Caco-2 (cell line): ENCODE measurements at regions not wholly inside any gene's neighbourhood (a gene's known extent, or its start where the extent isn't known, plus 50 kb on each side); places are given as distances from the start of the nearest gene placed in this dataset.

Experiments
- BruUV-seq: library from RNA; stranded (reverse); fragments of 400-500 nt; replicated peaks from 2 replicates; lab custom pipeline; 2021; lab: Mats Ljungman, UMichigan
- CTCF ChIA-PET: fragments of 300-600 bp; sonication (Branson Sonifier 250); formaldehyde crosslinking; loops from one replicate; lab custom pipeline; 2022; ENCODE audit warnings: antibody characterized with exemption; lab: Charles Lee
- POLR2A ChIA-PET: fragments of 300-600 bp; sonication (Branson Sonifier 250); formaldehyde crosslinking; loops from one replicate; lab custom pipeline; 2022; ENCODE audit warnings: antibody characterized with exemption; lab: Charles Lee
- DNase-seq, 2 experiments: peaks; one replicate each; pipeline versions ENCODE4 v3.0.0 to v3.0.0-alpha.2; 2020 to 2022
- H3K27me3 ChIP-seq: replicated peaks from 2 replicates; pipeline ENCODE4 v1.6.0; 2011; ENCODE audit warnings: low read length; ENCODE audit not compliant: control insufficient read depth, insufficient read depth
- H3K36me3 ChIP-seq: 2 replicates; pipeline ENCODE4 v1.5.1; 2011; ENCODE audit warnings: low read length; ENCODE audit not compliant: control insufficient read depth, insufficient read depth
- H3K4me1 ChIP-seq: fragments of 250-450 bp; sonication (Bioruptor Pico); 2 replicates; pipeline ENCODE4 v1.5.1; 2020; ENCODE audit warnings: mild to moderate bottlenecking
- H3K4me3 ChIP-seq: 2 replicates; pipeline ENCODE4 v1.5.1; 2011; ENCODE audit warnings: low read depth, mild to moderate bottlenecking, control low read depth, low read length
- H3K9me3 ChIP-seq: fragments of 250-450 bp; sonication (Bioruptor Pico); 2 replicates; pipeline ENCODE4 v1.5.1; 2020; ENCODE audit warnings: mild to moderate bottlenecking, moderate library complexity
- H3K27ac Mint-ChIP-seq: one replicate; pipeline ENCODE4 v1.8.0; 2022; ENCODE audit warnings: mixed read lengths; ENCODE audit not compliant: unreplicated experiment
- H3K27me3 Mint-ChIP-seq: one replicate; pipeline ENCODE4 v1.8.0; 2022; ENCODE audit warnings: mixed read lengths; ENCODE audit not compliant: insufficient read depth, unreplicated experiment
- H3K36me3 Mint-ChIP-seq: one replicate; pipeline ENCODE4 v1.8.0; 2022; ENCODE audit warnings: mild to moderate bottlenecking, mixed read lengths; ENCODE audit not compliant: insufficient read depth, unreplicated experiment
- H3K4me1 Mint-ChIP-seq: one replicate; pipeline ENCODE4 v1.8.0; 2022; ENCODE audit warnings: low read depth, mixed read lengths; ENCODE audit not compliant: unreplicated experiment
- H3K4me3 Mint-ChIP-seq: one replicate; pipeline ENCODE4 v1.8.0; 2022; ENCODE audit warnings: mild to moderate bottlenecking, moderate library complexity, mixed read lengths; ENCODE audit not compliant: unreplicated experiment
- H3K9me3 Mint-ChIP-seq: one replicate; pipeline ENCODE4 v1.8.0; 2022; ENCODE audit warnings: mixed read lengths; ENCODE audit not compliant: unreplicated experiment
- CTCF ChIP-seq, 2 experiments: fragments of 200-600 bp in 1 of 2; IDR thresholded peaks; 1 replicate in 1 of 2; 2 replicates in 1 of 2; pipeline versions ENCODE4 v1.5.1 to v1.8.0; 2011 to 2022; ENCODE audit warnings: antibody characterized with exemption in 1 of 2, control low read depth in 1 of 2, inconsistent platforms in 1 of 2, low read depth in 1 of 2, low read length in 1 of 2, mild to moderate bottlenecking in 1 of 2, moderate library complexity in 1 of 2; ENCODE audit not compliant: insufficient read depth in 1 of 2, severe bottlenecking in 1 of 2, unreplicated experiment in 1 of 2
- intact Hi-C: fragments of 100-400 bp; cut with micrococcal nuclease; formaldehyde crosslinking; loops from one replicate; pipeline ENCODE4 v1.10.0; 2022; ENCODE audit not compliant: unreplicated experiment

DNA sequence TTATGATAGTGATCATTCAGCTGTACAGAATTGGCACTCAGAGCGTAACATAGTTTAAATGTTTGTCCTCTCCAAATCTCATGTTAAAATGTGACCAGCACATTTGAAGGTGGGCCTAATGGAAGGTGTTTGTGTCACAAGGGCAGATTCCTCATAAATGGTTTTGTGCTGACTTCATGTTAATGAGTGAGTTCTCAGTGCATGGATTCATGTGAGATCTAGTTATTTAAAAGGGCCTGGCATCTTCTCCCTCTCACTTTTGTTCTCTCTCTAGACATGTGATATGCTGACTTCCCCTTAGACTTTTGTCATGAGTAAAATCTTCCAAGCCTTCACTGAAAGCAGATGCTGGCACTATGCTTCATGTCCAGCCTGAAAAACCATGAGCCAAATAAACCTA lies 452.4 kb upstream of the PTCHD4 start:
- H3K4me3 Mint-ChIP-seq: no peak overlapping the region
- Histone ChIP-seq H3K4me1 (no peaks in the 10 kb centered on the region), H3K36me3 (no peaks in the 10 kb centered on the region), H3K27me3 (no peaks in the 10 kb centered on the region), H3K9me3 (no peaks in the 10 kb centered on the region), H3K4me3 (no peak overlapping the region)
- CTCF ChIA-PET: no interaction called here
- no peak for TF ChIP-seq CTCF (IDR thresholded peaks at IDR 0.05; ENCODE audit: insufficient read depth in 1 of 2, low read depth in 1 of 2, low read length in 1 of 2, severe bottlenecking in 1 of 2, unreplicated experiment in 1 of 2)
- H3K4me1 Mint-ChIP-seq: no peaks in the 10 kb centered on the region
- intact Hi-C loops: no loop called here
- H3K27ac Mint-ChIP-seq: no peak overlapping the region
- DNase-seq: no peak
- no peaks in the 10 kb centered on the region for H3K9me3 Mint-ChIP-seq
- no TSS peak for BruUV-seq
- POLR2A ChIA-PET: no interaction called here
- H3K27me3 Mint-ChIP-seq: no peaks in the 10 kb centered on the region
- H3K36me3 Mint-ChIP-seq: no peaks in the 10 kb centered on the region

GRCh38 chr6:48560408-48560807 lies 449.4 kb upstream of the PTCHD4 start:
- H3K27me3 ChIP-seq: no peaks in the 10 kb centered on the region
- no peak for DNase-seq
- Mint-ChIP-seq H3K4me1 (no peaks in the 10 kb centered on the region), H3K9me3 (no peaks in the 10 kb centered on the region), H3K27ac (no peak overlapping the region), H3K27me3 (no peaks in the 10 kb centered on the region), H3K36me3 (no peaks in the 10 kb centered on the region), H3K4me3 (no peak overlapping the region)
- ChIA-PET CTCF (no interaction called here), POLR2A (no interaction called here)
- intact Hi-C loops: no loop called here
- H3K36me3 ChIP-seq: no peaks in the 10 kb centered on the region
- no peaks in the 10 kb centered on the region for H3K9me3 ChIP-seq
- no peak overlapping the region for H3K4me3 ChIP-seq
- no peaks in the 10 kb centered on the region for H3K4me1 ChIP-seq
- no TSS peak for BruUV-seq
- no peak for TF ChIP-seq CTCF (IDR thresholded peaks at IDR 0.05; ENCODE audit: insufficient read depth in 1 of 2, low read depth in 1 of 2, low read length in 1 of 2, severe bottlenecking in 1 of 2, unreplicated experiment in 1 of 2)

- Histone ChIP-seq H3K27me3 (no peaks in the 10 kb centered on the region), H3K4me3 (no peak overlapping the region), H3K4me1 (no peaks in the 10 kb centered on the region), H3K36me3 (no peaks in the 10 kb centered on the region), H3K9me3 (no peaks in the 10 kb centered on the region)
- H3K4me3 Mint-ChIP-seq: no peak overlapping the region
- H3K36me3 Mint-ChIP-seq: no peaks in the 10 kb centered on the region
- H3K9me3 Mint-ChIP-seq: no peaks in the 10 kb centered on the region
- no peaks in the 10 kb centered on the region for H3K27me3 Mint-ChIP-seq
- CTCF ChIA-PET: no interaction called here
- DNase-seq: no peak
- no peak overlapping the region for H3K27ac Mint-ChIP-seq
- H3K4me1 Mint-ChIP-seq: no peaks in the 10 kb centered on the region
- BruUV-seq: no TSS peak
- intact Hi-C loops: no loop called here
- TF ChIP-seq CTCF (IDR thresholded peaks at IDR 0.05; ENCODE audit: insufficient read depth in 1 of 2, low read depth in 1 of 2, low read length in 1 of 2, severe bottlenecking in 1 of 2, unreplicated experiment in 1 of 2): no peak
- POLR2A ChIA-PET: no interaction called here
These were observed 442.6 kb upstream of the PTCHD4 start for GRCh38 chr6:48553467-48554189.
